ENCODE measurements at regions not wholly inside any gene's neighbourhood (a gene's known extent, or its start where the extent isn't known, plus 50 kb on each side); places are given as distances from the start of the nearest gene placed in this dataset.

DNA sequence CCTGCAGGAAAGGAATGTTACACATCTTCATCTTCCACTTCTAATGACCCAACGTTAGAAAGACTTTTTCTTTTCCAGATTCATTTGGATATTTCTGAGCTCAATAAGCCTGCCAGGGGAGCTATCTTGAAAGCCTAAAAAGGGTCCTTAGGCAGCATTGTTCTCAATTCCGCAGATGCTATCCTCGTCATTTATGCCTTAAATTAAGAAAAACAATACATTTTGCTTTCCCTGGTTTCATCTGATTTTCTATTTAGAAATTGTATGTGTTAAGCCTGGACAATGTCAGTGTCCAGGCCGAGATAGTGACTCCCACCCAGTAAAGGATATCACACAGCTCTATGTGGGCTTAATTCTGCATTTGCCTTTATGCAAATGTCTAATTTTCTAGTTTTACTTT is 721.3 kb downstream of the DIAPH3 start:
- H3K9me3 ChIP-seq: no peaks in the 10 kb centered on the region
- H3K27ac ChIP-seq (replicated peaks in 1 of 4): no peak overlapping the region
- H3K27me3 ChIP-seq: no peaks in the 10 kb centered on the region
- no peaks in the 10 kb centered on the region for H3K36me3 ChIP-seq
- no peaks in the 10 kb centered on the region for H3K4me1 ChIP-seq
- WGBS: 70% methylated on average over 4 of the region's 4 CpGs
- no peak for DNase-seq (ENCODE audit: extremely low spot score)
- TF ChIP-seq, protein P1, sequence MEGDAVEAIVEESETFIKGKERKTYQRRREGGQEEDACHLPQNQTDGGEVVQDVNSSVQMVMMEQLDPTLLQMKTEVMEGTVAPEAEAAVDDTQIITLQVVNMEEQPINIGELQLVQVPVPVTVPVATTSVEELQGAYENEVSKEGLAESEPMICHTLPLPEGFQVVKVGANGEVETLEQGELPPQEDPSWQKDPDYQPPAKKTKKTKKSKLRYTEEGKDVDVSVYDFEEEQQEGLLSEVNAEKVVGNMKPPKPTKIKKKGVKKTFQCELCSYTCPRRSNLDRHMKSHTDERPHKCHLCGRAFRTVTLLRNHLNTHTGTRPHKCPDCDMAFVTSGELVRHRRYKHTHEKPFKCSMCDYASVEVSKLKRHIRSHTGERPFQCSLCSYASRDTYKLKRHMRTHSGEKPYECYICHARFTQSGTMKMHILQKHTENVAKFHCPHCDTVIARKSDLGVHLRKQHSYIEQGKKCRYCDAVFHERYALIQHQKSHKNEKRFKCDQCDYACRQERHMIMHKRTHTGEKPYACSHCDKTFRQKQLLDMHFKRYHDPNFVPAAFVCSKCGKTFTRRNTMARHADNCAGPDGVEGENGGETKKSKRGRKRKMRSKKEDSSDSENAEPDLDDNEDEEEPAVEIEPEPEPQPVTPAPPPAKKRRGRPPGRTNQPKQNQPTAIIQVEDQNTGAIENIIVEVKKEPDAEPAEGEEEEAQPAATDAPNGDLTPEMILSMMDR (IDR thresholded peaks at IDR 0.05): no peak
- no peak for TF ChIP-seq POLR2AphosphoS5 (IDR thresholded peaks at IDR 0.05)
- no peak for TF ChIP-seq POLR2A (IDR thresholded peaks at IDR 0.05; ENCODE audit: low read depth)
- no peak for TF ChIP-seq EP300 (IDR thresholded peaks at IDR 0.05)
- intact Hi-C loops (cut with DNase I): no loop called here
- no peak overlapping the region for H3K4me3 ChIP-seq

DNA sequence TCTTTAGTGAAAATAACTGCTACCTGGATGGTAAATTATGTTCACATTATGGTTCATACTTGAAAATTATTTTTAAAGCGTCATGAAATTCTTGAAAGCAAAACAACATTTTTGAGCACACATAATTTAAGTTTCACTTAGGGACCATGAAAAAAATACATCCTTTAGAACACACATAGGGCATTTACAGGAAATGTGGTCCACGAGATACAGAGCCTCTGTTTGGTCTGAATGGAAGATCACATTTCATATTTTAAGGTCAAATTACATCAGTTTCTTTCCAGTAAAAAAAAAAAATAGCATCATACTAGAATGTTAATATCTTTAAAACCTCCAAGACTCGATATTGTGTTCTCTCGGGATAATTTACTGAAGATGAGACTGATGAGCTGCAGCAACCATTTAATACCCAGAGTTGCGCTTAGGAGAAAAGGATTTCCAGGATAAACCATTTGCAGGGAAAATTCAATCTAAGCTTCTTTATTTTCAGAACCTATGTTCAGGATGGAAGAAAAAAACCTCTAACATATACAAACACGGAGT is 720.7 kb downstream of the DIAPH3 start:
- Histone ChIP-seq H3K36me3 (no peaks in the 10 kb centered on the region), H3K27ac (replicated peaks in 1 of 4) (no peak overlapping the region), H3K4me1 (no peaks in the 10 kb centered on the region), H3K4me3 (no peak overlapping the region), H3K9me3 (no peaks in the 10 kb centered on the region), H3K27me3 (no peaks in the 10 kb centered on the region)
- intact Hi-C loops (cut with DNase I): no loop called here
- no peak for DNase-seq (ENCODE audit: extremely low spot score)
- no peak for TF ChIP-seq EP300 (IDR thresholded peaks at IDR 0.05)
- no peak for TF ChIP-seq POLR2A (IDR thresholded peaks at IDR 0.05; ENCODE audit: low read depth)
- no peak for TF ChIP-seq POLR2AphosphoS5 (IDR thresholded peaks at IDR 0.05)
- TF ChIP-seq, protein P1 (IDR thresholded peaks at IDR 0.05): no peak
- WGBS: 60% methylated on average over 6 of the region's 6 CpGs

DNA sequence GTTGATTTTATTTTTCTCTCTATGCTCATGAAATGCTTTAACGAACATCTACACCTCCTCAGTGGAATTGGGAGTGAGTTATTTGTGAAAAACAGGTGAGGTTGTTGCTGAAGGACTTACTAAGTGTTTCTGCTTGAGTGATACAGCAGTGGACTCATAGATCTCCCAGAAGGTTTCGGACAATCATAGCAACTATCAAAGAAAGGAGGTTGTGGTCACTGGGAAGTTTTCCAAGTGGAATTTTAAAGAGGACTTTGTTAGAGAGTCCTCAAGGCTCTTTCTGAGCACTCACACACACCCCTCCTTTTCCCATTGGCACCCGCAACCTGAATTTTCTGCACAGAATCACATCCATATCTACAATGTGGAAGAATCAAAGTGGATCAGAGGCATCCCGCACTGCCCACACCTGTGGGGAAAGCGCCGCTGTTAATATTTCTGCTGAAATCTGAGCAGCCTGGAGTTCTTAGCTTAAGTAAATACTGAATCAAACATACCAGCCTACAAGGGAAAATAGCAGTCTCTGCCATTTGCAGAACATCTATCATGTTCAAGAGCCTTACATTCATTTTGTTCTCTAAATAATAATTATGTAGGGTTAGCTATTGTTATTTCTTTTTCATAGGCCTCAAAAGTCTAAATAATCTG is 719.4 kb downstream of the DIAPH3 start:
- DNase-seq (ENCODE audit: extremely low spot score): no peak
- no peaks in the 10 kb centered on the region for H3K36me3 ChIP-seq
- 93% methylated on average over 6 of the region's 6 CpGs for WGBS
- no peak overlapping the region for H3K4me3 ChIP-seq
- no peak overlapping the region for H3K27ac ChIP-seq (replicated peaks in 1 of 4)
- no peaks in the 10 kb centered on the region for H3K4me1 ChIP-seq
- no peaks in the 10 kb centered on the region for H3K27me3 ChIP-seq
- intact Hi-C loops (cut with DNase I): no loop called here
- H3K9me3 ChIP-seq: no peaks in the 10 kb centered on the region
- TF ChIP-seq POLR2A (IDR thresholded peaks at IDR 0.05; ENCODE audit: low read depth): no peak
- TF ChIP-seq, protein P1 (IDR thresholded peaks at IDR 0.05): no peak
- no peak for TF ChIP-seq EP300 (IDR thresholded peaks at IDR 0.05)
- TF ChIP-seq POLR2AphosphoS5 (IDR thresholded peaks at IDR 0.05): no peak

DNA sequence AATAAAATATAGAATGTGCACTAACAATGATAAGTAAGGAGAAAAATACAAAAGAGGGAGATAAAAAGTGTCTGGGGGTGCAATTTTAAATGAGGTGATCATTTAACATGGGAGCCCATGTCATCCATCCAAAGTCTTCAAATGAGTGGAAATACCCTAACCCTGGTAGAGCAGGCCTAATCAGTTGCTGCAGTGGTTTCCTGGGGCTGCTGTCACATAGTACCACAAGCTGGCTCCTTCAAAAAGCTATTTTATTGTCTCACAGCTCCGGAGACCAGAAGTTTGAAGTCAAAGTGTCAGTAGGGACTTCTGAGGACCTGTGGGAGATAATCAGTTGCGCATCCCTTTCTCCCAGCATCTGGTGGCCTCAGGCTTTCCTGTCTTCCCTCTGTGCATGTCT is 717.9 kb downstream of the DIAPH3 start:
- no peak for DNase-seq (ENCODE audit: extremely low spot score)
- intact Hi-C loops (cut with DNase I): no loop called here
- no peaks in the 10 kb centered on the region for H3K36me3 ChIP-seq
- H3K27ac ChIP-seq (replicated peaks in 1 of 4): no peak overlapping the region
- H3K4me1 ChIP-seq: no peaks in the 10 kb centered on the region
- H3K9me3 ChIP-seq: no peaks in the 10 kb centered on the region
- H3K27me3 ChIP-seq: no peaks in the 10 kb centered on the region
- WGBS: 68% methylated on average over 2 of the region's 2 CpGs
- TF ChIP-seq, protein P1 (IDR thresholded peaks at IDR 0.05): no peak
- TF ChIP-seq POLR2AphosphoS5 (IDR thresholded peaks at IDR 0.05): no peak
- no peak for TF ChIP-seq POLR2A (IDR thresholded peaks at IDR 0.05; ENCODE audit: low read depth)
- no peak for TF ChIP-seq EP300 (IDR thresholded peaks at IDR 0.05)
- no peak overlapping the region for H3K4me3 ChIP-seq

DNA sequence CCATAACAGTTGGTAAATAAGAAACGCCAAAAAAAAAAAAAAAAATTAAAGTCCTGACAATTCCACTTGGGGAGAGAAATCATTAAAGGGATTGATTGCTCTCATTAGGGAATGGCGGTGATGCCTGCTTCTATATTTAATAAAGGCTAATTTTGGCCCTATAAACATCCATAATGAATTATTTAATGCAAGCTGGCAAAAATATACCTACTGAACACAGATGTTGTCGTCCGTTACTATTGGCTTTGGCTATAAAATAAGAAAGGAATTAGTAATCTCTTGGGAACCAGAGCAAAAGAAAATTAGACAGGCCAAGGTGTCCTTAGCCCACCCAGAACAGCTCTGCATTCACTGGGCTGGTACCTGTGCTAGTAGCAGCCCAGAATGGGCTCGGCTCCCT is 717.3 kb downstream of the DIAPH3 start:
- WGBS: 95% methylated on average over 5 of the region's 5 CpGs
- Histone ChIP-seq H3K27me3 (no peaks in the 10 kb centered on the region), H3K36me3 (no peaks in the 10 kb centered on the region), H3K9me3 (no peaks in the 10 kb centered on the region), H3K4me3 (no peak overlapping the region), H3K27ac (replicated peaks in 1 of 4) (no peak overlapping the region), H3K4me1 (no peaks in the 10 kb centered on the region)
- DNase-seq (ENCODE audit: extremely low spot score): no peak
- TF ChIP-seq, protein P1 (IDR thresholded peaks at IDR 0.05): no peak
- TF ChIP-seq EP300 (IDR thresholded peaks at IDR 0.05) (no peak), POLR2AphosphoS5 (IDR thresholded peaks at IDR 0.05) (no peak), POLR2A (IDR thresholded peaks at IDR 0.05; ENCODE audit: low read depth) (no peak)
- intact Hi-C loops (cut with DNase I): no loop called here
